Lower lobe of right lung (tissue), 2 donors: ENCODE measurements at regions not wholly inside any gene's neighbourhood (a gene's known extent, or its start where the extent isn't known, plus 50 kb on each side); places are given as distances from the start of the nearest gene placed in this dataset.
A peak's percentile ranks its signal among the peaks of the same experiment; 100 is the strongest.

Experiments
- ATAC-seq, 2 donors: fragments of 200-7000 bp; cut with Tn5 transposase; one replicate each; pipeline ENCODE4 v1.9.1; 2020 to 2022; ENCODE audit warnings: mild to moderate bottlenecking in 2 of 2, moderate library complexity in 2 of 2
- DNase-seq: peaks from one replicate; pipeline ENCODE4 v3.0.0-alpha.2; 2020
- H3K27ac ChIP-seq: fragments of 200-600 bp; one replicate; pipeline ENCODE4 v1.8.0; 2022
- H3K27me3 ChIP-seq: fragments of 200-600 bp; one replicate; pipeline ENCODE4 v1.8.0; 2022; ENCODE audit warnings: low read depth
- H3K36me3 ChIP-seq: fragments of 200-600 bp; one replicate; pipeline ENCODE4 v1.8.0; 2022; ENCODE audit warnings: mild to moderate bottlenecking
- H3K4me1 ChIP-seq: fragments of 200-600 bp; one replicate; pipeline ENCODE4 v1.8.0; 2022
- H3K4me3 ChIP-seq: fragments of 200-600 bp; one replicate; pipeline ENCODE4 v1.8.0; 2022; ENCODE audit warnings: mild to moderate bottlenecking
- H3K9me3 ChIP-seq: fragments of 200-600 bp; one replicate; pipeline ENCODE4 v1.8.0; 2022
- intact Hi-C: fragments of 100-400 bp; cut with DNase I; formaldehyde crosslinking; loops from one replicate; pipeline ENCODE4 v1.11.0; 2022
- TF ChIP-seq, protein P1 (sequence below): fragments of 200-600 bp; IDR thresholded peaks from one replicate; pipeline ENCODE4 v1.8.0; 2022; ENCODE audit warnings: antibody characterized with exemption, mild to moderate bottlenecking
- donor health status: DM: no; HTN: yes; CAD: no; lungs with severe emphysema.

DNA sequence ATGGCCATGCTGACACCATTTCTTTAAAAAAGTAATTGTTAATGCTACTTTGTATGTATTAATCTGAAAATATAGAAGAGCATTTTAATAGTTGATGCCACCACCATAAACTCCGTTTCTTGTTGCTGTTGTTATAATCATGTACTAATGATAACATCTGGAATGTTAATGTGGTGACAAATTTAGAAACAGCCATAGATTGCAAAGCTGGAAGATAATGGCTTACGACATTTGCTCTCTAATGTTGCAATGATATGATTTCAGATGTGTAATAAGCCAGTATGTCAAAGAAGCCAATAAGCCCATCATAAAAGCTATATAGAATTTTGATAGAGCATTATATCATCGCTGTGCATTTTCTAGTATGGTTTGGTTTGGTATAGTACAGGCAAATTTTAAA, 579.4 kb upstream of the ZFP42 start:
- intact Hi-C loops, result no loop called here
- Histone ChIP-seq H3K9me3 (no peaks in the 10 kb centered on the region), H3K4me3 (no peak overlapping the region), H3K27me3 (no peaks in the 10 kb centered on the region), H3K4me1 (no peaks in the 10 kb centered on the region), H3K27ac (no peak overlapping the region), H3K36me3 (no peaks in the 10 kb centered on the region)
- DNase-seq, result no peak
- no peak for ATAC-seq
- TF ChIP-seq, protein P1, sequence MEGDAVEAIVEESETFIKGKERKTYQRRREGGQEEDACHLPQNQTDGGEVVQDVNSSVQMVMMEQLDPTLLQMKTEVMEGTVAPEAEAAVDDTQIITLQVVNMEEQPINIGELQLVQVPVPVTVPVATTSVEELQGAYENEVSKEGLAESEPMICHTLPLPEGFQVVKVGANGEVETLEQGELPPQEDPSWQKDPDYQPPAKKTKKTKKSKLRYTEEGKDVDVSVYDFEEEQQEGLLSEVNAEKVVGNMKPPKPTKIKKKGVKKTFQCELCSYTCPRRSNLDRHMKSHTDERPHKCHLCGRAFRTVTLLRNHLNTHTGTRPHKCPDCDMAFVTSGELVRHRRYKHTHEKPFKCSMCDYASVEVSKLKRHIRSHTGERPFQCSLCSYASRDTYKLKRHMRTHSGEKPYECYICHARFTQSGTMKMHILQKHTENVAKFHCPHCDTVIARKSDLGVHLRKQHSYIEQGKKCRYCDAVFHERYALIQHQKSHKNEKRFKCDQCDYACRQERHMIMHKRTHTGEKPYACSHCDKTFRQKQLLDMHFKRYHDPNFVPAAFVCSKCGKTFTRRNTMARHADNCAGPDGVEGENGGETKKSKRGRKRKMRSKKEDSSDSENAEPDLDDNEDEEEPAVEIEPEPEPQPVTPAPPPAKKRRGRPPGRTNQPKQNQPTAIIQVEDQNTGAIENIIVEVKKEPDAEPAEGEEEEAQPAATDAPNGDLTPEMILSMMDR, result no peak

DNA sequence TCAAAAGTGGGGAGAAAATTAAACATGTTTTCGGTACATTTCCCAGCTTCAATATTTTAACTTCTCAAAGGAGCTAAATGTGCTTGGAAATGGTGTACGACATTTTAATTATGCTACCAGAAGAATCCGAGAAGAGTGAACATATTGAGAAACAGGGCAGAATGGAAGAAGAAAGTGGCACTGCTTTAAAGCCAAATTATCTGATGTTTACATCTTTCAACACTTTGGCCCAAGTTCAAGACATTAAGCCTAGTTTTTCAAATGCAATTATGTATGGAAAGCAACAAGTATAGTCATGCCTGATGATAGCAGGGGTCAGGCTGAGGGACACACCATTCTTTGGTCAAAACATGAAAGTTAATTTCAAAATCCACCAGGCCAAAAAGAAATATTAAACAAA, 577.9 kb upstream of the ZFP42 start:
- intact Hi-C loops, result no loop called here
- Histone ChIP-seq H3K27me3 (no peaks in the 10 kb centered on the region), H3K9me3 (no peaks in the 10 kb centered on the region), H3K36me3 (no peaks in the 10 kb centered on the region), H3K27ac (no peak overlapping the region), H3K4me3 (no peak overlapping the region), H3K4me1 (no peaks in the 10 kb centered on the region)
- ATAC-seq, result no peak
- DNase-seq, result no peak
- TF ChIP-seq, protein P1, result no peak

DNA sequence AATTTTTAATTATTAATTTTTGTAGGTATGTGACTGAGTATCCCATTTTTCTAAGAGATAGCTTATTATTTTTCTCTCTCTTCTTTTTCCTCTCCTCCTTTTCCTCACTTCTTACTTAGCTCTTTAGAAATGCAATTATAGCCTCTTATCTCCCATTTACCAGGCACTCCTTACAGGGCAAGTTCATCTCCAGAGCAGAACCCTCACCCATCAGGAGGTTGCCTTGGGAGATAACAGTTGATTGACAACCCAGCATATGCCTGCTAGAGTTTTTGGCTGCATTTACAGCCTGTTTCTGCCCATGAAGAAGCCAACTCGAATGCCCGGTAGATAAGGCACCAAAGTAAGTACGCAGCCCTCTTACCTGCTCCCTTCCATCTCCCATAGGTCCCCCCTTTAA, 572.9 kb upstream of the ZFP42 start:
- Histone ChIP-seq H3K4me3 (no peak overlapping the region), H3K4me1 (no peaks in the 10 kb centered on the region), H3K27ac (no peak overlapping the region), H3K27me3 (no peaks in the 10 kb centered on the region), H3K36me3 (no peaks in the 10 kb centered on the region), H3K9me3 (no peaks in the 10 kb centered on the region)
- TF ChIP-seq, protein P1, result no peak
- intact Hi-C loops, result no loop called here
- DNase-seq (no peak), ATAC-seq (no peak)

DNA sequence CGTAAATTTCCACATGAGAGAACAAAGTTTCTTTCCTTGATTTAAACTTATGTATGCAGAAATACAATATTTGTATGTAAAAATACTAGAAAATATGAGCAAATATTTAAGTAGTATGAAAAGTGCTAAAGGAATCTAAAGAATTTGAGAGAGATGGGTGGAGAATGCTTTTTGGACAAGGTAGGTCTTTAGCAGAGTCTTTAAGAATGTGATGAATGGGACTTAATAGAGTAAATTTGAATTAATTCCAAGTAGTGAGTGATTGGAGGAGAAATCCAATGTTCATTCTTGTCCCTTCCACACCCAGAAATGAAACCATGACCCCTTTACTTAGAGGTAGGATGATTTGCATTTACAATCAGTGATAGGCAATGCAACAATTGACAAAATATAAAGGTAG, 570.9 kb upstream of the ZFP42 start:
- no peaks in the 10 kb centered on the region for H3K36me3 ChIP-seq
- no peaks in the 10 kb centered on the region for H3K4me1 ChIP-seq
- no peaks in the 10 kb centered on the region for H3K9me3 ChIP-seq
- intact Hi-C loops, result no loop called here
- no peaks in the 10 kb centered on the region for H3K27me3 ChIP-seq
- DNase-seq, result no peak
- TF ChIP-seq, protein P1, result no peak
- no peak overlapping the region for H3K27ac ChIP-seq
- ATAC-seq, result no peak
- no peak overlapping the region for H3K4me3 ChIP-seq

DNA sequence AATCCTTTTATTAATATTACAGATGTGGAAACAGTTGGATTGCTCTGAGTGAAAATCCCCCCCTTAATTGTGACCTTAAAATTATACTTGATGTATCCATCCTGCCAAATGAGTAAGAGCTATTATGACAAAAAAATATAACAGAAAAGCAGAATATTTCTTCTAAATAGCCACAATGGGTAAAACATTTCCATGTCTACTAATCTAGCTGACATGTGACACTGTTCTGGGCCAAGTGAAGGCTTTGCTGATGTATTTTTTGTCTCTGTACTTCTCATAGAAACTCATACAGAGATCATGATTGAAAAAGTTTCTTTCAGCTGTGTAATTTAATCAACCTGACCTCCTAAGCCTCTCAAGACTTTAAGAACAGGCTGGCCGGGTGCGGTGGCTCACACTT, 569.1 kb upstream of the ZFP42 start:
- Histone ChIP-seq H3K9me3 (no peaks in the 10 kb centered on the region), H3K4me3 (no peak overlapping the region), H3K4me1 (no peaks in the 10 kb centered on the region), H3K27me3 (no peaks in the 10 kb centered on the region), H3K27ac (no peak overlapping the region), H3K36me3 (no peaks in the 10 kb centered on the region)
- intact Hi-C loops, result no loop called here
- ATAC-seq (no peak), DNase-seq (no peak)
- TF ChIP-seq, protein P1, result no peak

DNA sequence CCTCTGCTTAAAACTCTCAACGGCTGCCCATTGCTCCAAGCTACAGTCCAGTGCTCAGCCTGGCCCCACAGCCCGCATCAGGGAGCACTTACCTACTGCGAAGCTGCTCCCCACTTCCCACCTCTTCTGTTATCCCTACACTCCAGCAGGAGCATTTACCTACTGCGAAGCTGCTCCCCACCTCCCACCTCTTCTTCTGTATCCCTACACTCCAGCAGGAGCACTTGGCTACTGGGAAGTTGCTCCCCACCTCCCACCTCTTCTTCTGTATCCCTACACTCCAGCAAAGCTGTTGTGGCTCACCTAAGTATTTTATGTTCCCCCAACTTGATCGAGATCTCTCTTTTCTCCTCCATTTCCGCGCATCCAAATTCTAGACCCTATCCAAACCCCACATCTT, 563.3 kb upstream of the ZFP42 start:
- no peak for DNase-seq
- Histone ChIP-seq H3K27me3 (no peaks in the 10 kb centered on the region), H3K36me3 (no peaks in the 10 kb centered on the region), H3K9me3 (no peaks in the 10 kb centered on the region), H3K4me3 (no peak overlapping the region), H3K4me1 (no peaks in the 10 kb centered on the region), H3K27ac (no peak overlapping the region)
- TF ChIP-seq, protein P1, result no peak
- intact Hi-C loops, result no loop called here
- peak in 1 of 2 donors; percentile 44 for ATAC-seq
